Neural progenitor cell (in vitro differentiated cells): ENCODE measurements at regions not wholly inside any gene's neighbourhood (a gene's known extent, or its start where the extent isn't known, plus 50 kb on each side); places are given as distances from the start of the nearest gene placed in this dataset.

ENCODE experiments used
- DNase-seq: peaks from one replicate; pipeline ENCODE4 v3.0.0-alpha.2; 2016; ENCODE audit warnings: low spot score
- H2AFZ ChIP-seq: fragments of 200-600 bp; sonication (generic); replicated peaks from 2 replicates; pipeline ENCODE4 v1.6.1; 2016; ENCODE audit warnings: antibody characterized with exemption
- H3F3A ChIP-seq: fragments of 200-600 bp; sonication (generic); 2 replicates; pipeline ENCODE4 v1.6.1; 2016; ENCODE audit warnings: antibody characterized with exemption, low read depth
- H3K27ac ChIP-seq: fragments of 200-600 bp; sonication (generic); 2 replicates; pipeline ENCODE4 v1.5.1; 2016; ENCODE audit warnings: mild to moderate bottlenecking
- H3K27me3 ChIP-seq: fragments of 200-600 bp; sonication (generic); 2 replicates; pipeline ENCODE4 v1.6.1; 2016; ENCODE audit warnings: mild to moderate bottlenecking, moderate library complexity
- H3K36me3 ChIP-seq: fragments of 200-600 bp; sonication (generic); 2 replicates; pipeline ENCODE4 v1.5.1; 2016
- H3K4me1 ChIP-seq: fragments of 200-600 bp; sonication (generic); 2 replicates; pipeline ENCODE4 v1.6.1; 2016; ENCODE audit warnings: mixed run types
- H3K4me2 ChIP-seq: fragments of 200-600 bp; sonication (generic); 2 replicates; pipeline ENCODE4 v1.6.1; 2016
- H3K4me3 ChIP-seq: fragments of 200-600 bp; sonication (generic); 2 replicates; pipeline ENCODE4 v1.5.1; 2016
- H3K79me2 ChIP-seq: fragments of 200-600 bp; sonication (generic); 2 replicates; pipeline ENCODE4 v1.6.1; 2016; ENCODE audit warnings: low read depth
- H3K9ac ChIP-seq: fragments of 200-600 bp; sonication (generic); 2 replicates; pipeline ENCODE4 v1.6.1; 2016
- H3K9me3 ChIP-seq: fragments of 200-600 bp; sonication (generic); 2 replicates; pipeline ENCODE4 v1.5.1; 2016; ENCODE audit warnings: low read depth
- H4K20me1 ChIP-seq: fragments of 200-600 bp; sonication (generic); 2 replicates; pipeline ENCODE4 v1.6.1; 2016; ENCODE audit warnings: low read depth
- H3K27ac Mint-ChIP-seq: 3 replicates; pipeline ENCODE4 v1.8.0; 2021; ENCODE audit warnings: mixed read lengths
- H3K27me3 Mint-ChIP-seq: 2 replicates; pipeline ENCODE4 v1.8.0; 2022; ENCODE audit warnings: low read depth, mild to moderate bottlenecking, inconsistent platforms, moderate library complexity, mixed read lengths; ENCODE audit not compliant: insufficient read depth
- H3K36me3 Mint-ChIP-seq: 3 replicates; pipeline ENCODE4 v1.8.0; 2021; ENCODE audit warnings: mixed read lengths
- H3K4me1 Mint-ChIP-seq: 3 replicates; pipeline ENCODE4 v1.8.0; 2021; ENCODE audit warnings: mixed read lengths
- H3K4me3 Mint-ChIP-seq: 3 replicates; pipeline ENCODE4 v1.8.0; 2021; ENCODE audit warnings: mild to moderate bottlenecking, moderate library complexity, mixed read lengths
- H3K9me3 Mint-ChIP-seq: 3 replicates; pipeline ENCODE4 v1.8.0; 2020; ENCODE audit warnings: mixed read lengths
- CTCF ChIP-seq: fragments of 200-600 bp; sonication (generic); IDR thresholded peaks from 2 replicates; pipeline ENCODE4 v1.5.1; 2017; ENCODE audit warnings: antibody characterized with exemption, mild to moderate bottlenecking
- EZH2 ChIP-seq: fragments of 200-600 bp; sonication (generic); IDR thresholded peaks from 2 replicates; pipeline ENCODE4 v1.6.1; 2017; ENCODE audit warnings: antibody characterized with exemption, mild to moderate bottlenecking, moderate library complexity
- EZH2phosphoT487 ChIP-seq: fragments of 200-600 bp; sonication (generic); IDR thresholded peaks from 2 replicates; pipeline ENCODE4 v1.6.1; 2017; ENCODE audit warnings: antibody characterized with exemption

GRCh38 chr4:55721651-55722050, 85.6 kb upstream of the NMU start:
- no peak for DNase-seq
- Mint-ChIP-seq H3K4me3 (no peak overlapping the region), H3K9me3 (no peaks in the 10 kb centered on the region), H3K27ac (no peak overlapping the region), H3K27me3 (no peaks in the 10 kb centered on the region), H3K4me1 (peaks cover 4% of the 10 kb centered on the region), H3K36me3 (no peaks in the 10 kb centered on the region)
- H4K20me1 ChIP-seq = no peaks in the 10 kb centered on the region
- H3K4me1 ChIP-seq = no peaks in the 10 kb centered on the region
- no peaks in the 10 kb centered on the region for H3K36me3 ChIP-seq
- no peaks in the 10 kb centered on the region for H3K79me2 ChIP-seq
- H3K9me3 ChIP-seq = no peaks in the 10 kb centered on the region
- H3K9ac ChIP-seq = no peak overlapping the region
- H3F3A ChIP-seq = no peaks in the 10 kb centered on the region
- TF ChIP-seq EZH2phosphoT487 (no peak), EZH2 (no peak), CTCF (no peak)
- no peak overlapping the region for H2AFZ ChIP-seq
- H3K27ac ChIP-seq = no peak overlapping the region
- H3K27me3 ChIP-seq = no peaks in the 10 kb centered on the region
- no peak overlapping the region for H3K4me3 ChIP-seq
- no peak overlapping the region for H3K4me2 ChIP-seq

GRCh38 chr4:55722132-55722531, 86.0 kb upstream of the NMU start:
- H3K27me3 ChIP-seq = no peaks in the 10 kb centered on the region
- Mint-ChIP-seq H3K36me3 (no peaks in the 10 kb centered on the region), H3K27ac (no peak overlapping the region), H3K4me1 (peaks cover 4% of the 10 kb centered on the region), H3K9me3 (no peaks in the 10 kb centered on the region), H3K4me3 (no peak overlapping the region), H3K27me3 (no peaks in the 10 kb centered on the region)
- H3K4me2 ChIP-seq = no peak overlapping the region
- TF ChIP-seq CTCF (no peak), EZH2phosphoT487 (no peak), EZH2 (no peak)
- H4K20me1 ChIP-seq = no peaks in the 10 kb centered on the region
- H3K27ac ChIP-seq = no peak overlapping the region
- no peaks in the 10 kb centered on the region for H3K36me3 ChIP-seq
- no peaks in the 10 kb centered on the region for H3K79me2 ChIP-seq
- no peak overlapping the region for H3K4me3 ChIP-seq
- H3K9ac ChIP-seq = no peak overlapping the region
- no peaks in the 10 kb centered on the region for H3K4me1 ChIP-seq
- H3K9me3 ChIP-seq = no peaks in the 10 kb centered on the region
- H3F3A ChIP-seq = no peaks in the 10 kb centered on the region
- H2AFZ ChIP-seq = no peak overlapping the region
- DNase-seq = no peak

- H3K4me1 ChIP-seq = no peaks in the 10 kb centered on the region
- H3K27ac ChIP-seq = no peak overlapping the region
- H3K36me3 Mint-ChIP-seq = no peaks in the 10 kb centered on the region
- TF ChIP-seq CTCF (no peak), EZH2phosphoT487 (no peak), EZH2 (no peak)
- no peak for DNase-seq
- H3K27me3 Mint-ChIP-seq = no peaks in the 10 kb centered on the region
- no peak overlapping the region for H3K4me3 Mint-ChIP-seq
- H3K4me2 ChIP-seq = no peak overlapping the region
- no peaks in the 10 kb centered on the region for H3K27me3 ChIP-seq
- no peaks in the 10 kb centered on the region for H3K9me3 ChIP-seq
- no peaks in the 10 kb centered on the region for H3K9me3 Mint-ChIP-seq
- no peak overlapping the region for H3K27ac Mint-ChIP-seq
- H3K9ac ChIP-seq = no peak overlapping the region
- peaks cover under 1% of the 10 kb centered on the region for H3K4me1 Mint-ChIP-seq
- no peaks in the 10 kb centered on the region for H3K79me2 ChIP-seq
- no peaks in the 10 kb centered on the region for H4K20me1 ChIP-seq
- H3F3A ChIP-seq = no peaks in the 10 kb centered on the region
- no peak overlapping the region for H2AFZ ChIP-seq
- no peaks in the 10 kb centered on the region for H3K36me3 ChIP-seq
- H3K4me3 ChIP-seq = no peak overlapping the region
Observed at GRCh38 chr4:55723403-55723802, 87.3 kb upstream of the NMU start.

- no peaks in the 10 kb centered on the region for H4K20me1 ChIP-seq
- H3F3A ChIP-seq = no peaks in the 10 kb centered on the region
- no peak for DNase-seq
- no peak overlapping the region for H3K4me2 ChIP-seq
- no peaks in the 10 kb centered on the region for H3K36me3 Mint-ChIP-seq
- H3K27ac Mint-ChIP-seq = no peak overlapping the region
- no peak overlapping the region for H3K4me3 Mint-ChIP-seq
- H3K36me3 ChIP-seq = no peaks in the 10 kb centered on the region
- no peaks in the 10 kb centered on the region for H3K9me3 ChIP-seq
- no peak overlapping the region for H3K27ac ChIP-seq
- no peaks in the 10 kb centered on the region for H3K4me1 ChIP-seq
- no peak overlapping the region for H3K9ac ChIP-seq
- no peak overlapping the region for H3K4me3 ChIP-seq
- peaks cover 3% of the 10 kb centered on the region for H3K9me3 Mint-ChIP-seq
- no peaks in the 10 kb centered on the region for H3K79me2 ChIP-seq
- no peaks in the 10 kb centered on the region for H3K27me3 ChIP-seq
- no peak overlapping the region for H2AFZ ChIP-seq
- H3K27me3 Mint-ChIP-seq = no peaks in the 10 kb centered on the region
- no peaks in the 10 kb centered on the region for H3K4me1 Mint-ChIP-seq
- TF ChIP-seq EZH2 = no peak
- TF ChIP-seq CTCF = no peak
- TF ChIP-seq EZH2phosphoT487 = no peak
Observed at GRCh38 chr4:55725057-55725456, 89.0 kb upstream of the NMU start.
